ENCODE measurements at regions not wholly inside any gene's neighbourhood (a gene's known extent, or its start where the extent isn't known, plus 50 kb on each side); places are given as distances from the start of the nearest gene placed in this dataset.

- H3K9me3 Mint-ChIP-seq = peaks cover 1 to 6% of the 10 kb centered on the region in 2 experiments; a peak in 3 of 5 replicates
- Histone ChIP-seq H3K18ac (ENCODE audit: insufficient read length, low read depth, low read length) (no peak overlapping the region), H2BK120ac (ENCODE audit: low read depth, low read length, poor library complexity, severe bottlenecking) (no peak overlapping the region), H3K4me1 (ENCODE audit: insufficient read depth, low read length) (no peaks in the 10 kb centered on the region), H3K23me2 (ENCODE audit: insufficient read length, low read depth, low read length, poor library complexity, severe bottlenecking) (no peaks in the 10 kb centered on the region), H4K91ac (ENCODE audit: insufficient read length, low read depth, low read length) (no peak overlapping the region), H3K27ac (ENCODE audit: insufficient read length, low read depth, low read length) (no peak overlapping the region), H3T11ph (ENCODE audit: low read length) (no peak overlapping the region), H3K4ac (ENCODE audit: low read depth, low read length) (no peak overlapping the region), H3K14ac (ENCODE audit: insufficient read depth, low read length) (no peak overlapping the region), H2AK5ac (ENCODE audit: insufficient read length, low read length) (no peak overlapping the region), H3K9ac (ENCODE audit: extremely low read depth, insufficient read length, low read length) (no peak overlapping the region), H2BK5ac (ENCODE audit: insufficient read length, low read length) (no peak overlapping the region), H3K23ac (ENCODE audit: insufficient read length, low read depth, low read length) (no peak overlapping the region), H4K5ac (ENCODE audit: insufficient read length, low read depth, low read length) (no peak overlapping the region), H4K20me1 (ENCODE audit: control insufficient read depth, insufficient read depth, insufficient read length) (no peaks in the 10 kb centered on the region), H4K8ac (replicated peaks; ENCODE audit: insufficient read length, low read depth, low read length) (no peak overlapping the region), H2BK15ac (ENCODE audit: low read depth, low read length) (no peak overlapping the region), H3K56ac (ENCODE audit: insufficient read length, low read depth, low read length) (no peak overlapping the region), H3K79me2 (ENCODE audit: insufficient read depth, low read length) (no peaks in the 10 kb centered on the region), H3K79me1 (ENCODE audit: insufficient read depth, low read depth, low read length, poor library complexity, severe bottlenecking) (no peaks in the 10 kb centered on the region), H2BK12ac (ENCODE audit: insufficient read length, low read depth, low read length) (no peak overlapping the region), H3K27me3 (ENCODE audit: insufficient read depth, low read length) (no peaks in the 10 kb centered on the region; the same call in 1 of the 2 replicates), H2AFZ (ENCODE audit: low read length) (no peak overlapping the region), H3K9me3 (ENCODE audit: control insufficient read depth, low read depth, low read length) (no peaks in the 10 kb centered on the region), H3K4me2 (ENCODE audit: insufficient read depth, insufficient read length, low read length) (no peak overlapping the region), H2BK20ac (ENCODE audit: low read depth, low read length, poor library complexity, severe bottlenecking) (no peak overlapping the region)
- TF ChIP-seq, protein P1, sequence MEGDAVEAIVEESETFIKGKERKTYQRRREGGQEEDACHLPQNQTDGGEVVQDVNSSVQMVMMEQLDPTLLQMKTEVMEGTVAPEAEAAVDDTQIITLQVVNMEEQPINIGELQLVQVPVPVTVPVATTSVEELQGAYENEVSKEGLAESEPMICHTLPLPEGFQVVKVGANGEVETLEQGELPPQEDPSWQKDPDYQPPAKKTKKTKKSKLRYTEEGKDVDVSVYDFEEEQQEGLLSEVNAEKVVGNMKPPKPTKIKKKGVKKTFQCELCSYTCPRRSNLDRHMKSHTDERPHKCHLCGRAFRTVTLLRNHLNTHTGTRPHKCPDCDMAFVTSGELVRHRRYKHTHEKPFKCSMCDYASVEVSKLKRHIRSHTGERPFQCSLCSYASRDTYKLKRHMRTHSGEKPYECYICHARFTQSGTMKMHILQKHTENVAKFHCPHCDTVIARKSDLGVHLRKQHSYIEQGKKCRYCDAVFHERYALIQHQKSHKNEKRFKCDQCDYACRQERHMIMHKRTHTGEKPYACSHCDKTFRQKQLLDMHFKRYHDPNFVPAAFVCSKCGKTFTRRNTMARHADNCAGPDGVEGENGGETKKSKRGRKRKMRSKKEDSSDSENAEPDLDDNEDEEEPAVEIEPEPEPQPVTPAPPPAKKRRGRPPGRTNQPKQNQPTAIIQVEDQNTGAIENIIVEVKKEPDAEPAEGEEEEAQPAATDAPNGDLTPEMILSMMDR (conservative IDR thresholded peaks at IDR 0.05) = no peak
- no peaks in the 10 kb centered on the region for H3K4me1 Mint-ChIP-seq
- H3K36me3 Mint-ChIP-seq (ENCODE audit: insufficient read depth in 1 of 3, low read depth in 3 of 3) = peaks cover 0 to 4% (median 0%) of the 10 kb centered on the region in 3 experiments; a peak in 1 of 7 replicates
- no peak overlapping the region for H3K4me3 Mint-ChIP-seq
- WGBS (ENCODE audit: extremely low coverage, insufficient read length, low lambda C conversion rate) = no CpG with 5 or more reads among the region's 4 CpGs
- H3K27ac Mint-ChIP-seq = no peak overlapping the region
- no peaks in the 10 kb centered on the region for H3K27me3 Mint-ChIP-seq (ENCODE audit: low read depth)
- DNase-seq = no peak
These were observed 140.4 kb downstream of the ATP6V1G3 start for GRCh38 chr1:198400063-198400462.
